ENCODE measurements at regions not wholly inside any gene's neighbourhood (a gene's known extent, or its start where the extent isn't known, plus 50 kb on each side); places are given as distances from the start of the nearest gene placed in this dataset.

- DNase-seq: peak; percentile 28
- H3K27me3 ChIP-seq (replicated peaks): no peaks in the 10 kb centered on the region
- H3K4me3 ChIP-seq (ENCODE audit: low read depth, low read length): no peak overlapping the region
- H3K36me3 ChIP-seq (replicated peaks): no peaks in the 10 kb centered on the region
- in situ Hi-C loops (cut with HindIII; ENCODE audit: low pct_ligation_motif_present, low sequenced_read_pairs): no loop called here
- no peak for TF ChIP-seq CTCF (IDR thresholded peaks at IDR 0.05; ENCODE audit: low read depth, low read length, missing control alignments)
- no peak overlapping the region for H3K27ac ChIP-seq
Observed at GRCh38 chr10:29746080-29746797, 111.5 kb upstream of the SVIL start.

GRCh38 chr10:29740981-29741545 is 106.3 kb upstream of the SVIL start:
- H3K4me3 ChIP-seq (ENCODE audit: low read depth, low read length): no peak overlapping the region
- no peak for TF ChIP-seq CTCF (IDR thresholded peaks at IDR 0.05; ENCODE audit: low read depth, low read length, missing control alignments)
- no peak for DNase-seq
- in situ Hi-C loops (cut with HindIII; ENCODE audit: low pct_ligation_motif_present, low sequenced_read_pairs): no loop called here
- H3K27ac ChIP-seq: no peak overlapping the region
- no peaks in the 10 kb centered on the region for H3K36me3 ChIP-seq (replicated peaks)
- no peaks in the 10 kb centered on the region for H3K27me3 ChIP-seq (replicated peaks)

DNA sequence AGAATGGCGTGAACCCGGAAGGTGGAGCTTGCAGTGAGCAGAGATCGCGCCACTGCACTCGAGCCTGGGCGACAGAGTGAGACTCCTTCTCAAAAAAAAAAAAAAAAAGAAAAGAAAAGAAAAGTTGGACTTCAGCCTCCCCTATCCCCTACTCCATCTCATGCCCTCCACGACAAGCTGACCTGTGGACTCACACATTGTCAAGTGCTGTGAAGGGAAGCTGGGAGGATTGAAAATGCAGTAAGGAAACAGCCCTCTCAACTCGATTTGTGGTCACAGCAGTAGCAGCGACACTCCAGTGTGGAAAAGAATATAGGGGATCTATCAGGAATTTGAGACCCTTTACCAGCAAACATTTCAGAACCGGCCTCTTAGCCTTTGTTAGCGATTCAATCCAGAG is 103.6 kb upstream of the SVIL start:
- Histone ChIP-seq H3K27ac (no peak overlapping the region), H3K27me3 (replicated peaks) (no peaks in the 10 kb centered on the region), H3K4me3 (ENCODE audit: low read depth, low read length) (no peak overlapping the region), H3K36me3 (replicated peaks) (no peaks in the 10 kb centered on the region)
- TF ChIP-seq CTCF (IDR thresholded peaks at IDR 0.05; ENCODE audit: low read depth, low read length, missing control alignments): no peak
- DNase-seq: no peak
- in situ Hi-C loops (cut with HindIII; ENCODE audit: low pct_ligation_motif_present, low sequenced_read_pairs): no loop called here

- in situ Hi-C loops (cut with HindIII; ENCODE audit: low pct_ligation_motif_present, low sequenced_read_pairs): no loop called here
- no peaks in the 10 kb centered on the region for H3K27me3 ChIP-seq (replicated peaks)
- H3K27ac ChIP-seq: no peak overlapping the region
Observed at GRCh38 chr10:29737074-29737593, 102.4 kb upstream of the SVIL start.

GRCh38 chr10:29736366-29737073 is 101.7 kb upstream of the SVIL start:
- peak overlapping the region; percentile 66 for H3K27ac ChIP-seq
- H3K27me3 ChIP-seq (replicated peaks): no peaks in the 10 kb centered on the region
- TF ChIP-seq CTCF (IDR thresholded peaks at IDR 0.05; ENCODE audit: low read depth, low read length, missing control alignments): no peak
- DNase-seq: peak; percentile 27
- in situ Hi-C loops (cut with HindIII; ENCODE audit: low pct_ligation_motif_present, low sequenced_read_pairs): no loop called here
- H3K4me3 ChIP-seq (ENCODE audit: low read depth, low read length): peak overlapping the region; percentile 78
- H3K36me3 ChIP-seq (replicated peaks): no peaks in the 10 kb centered on the region

More at GRCh38 chr10:29737074-29737593, 102.4 kb upstream of the SVIL start:
- Histone ChIP-seq H3K36me3 (replicated peaks) (no peaks in the 10 kb centered on the region), H3K4me3 (ENCODE audit: low read depth, low read length) (peak overlapping the region; percentile 36)
- no peak for TF ChIP-seq CTCF (IDR thresholded peaks at IDR 0.05; ENCODE audit: low read depth, low read length, missing control alignments)
- no peak for DNase-seq
